GM19438 (cell line): ENCODE measurements at regions not wholly inside any gene's neighbourhood (a gene's known extent, or its start where the extent isn't known, plus 50 kb on each side); places are given as distances from the start of the nearest gene placed in this dataset.

Experiments used
- ATAC-seq: cut with Tn5 transposase; IDR thresholded peaks from one replicate; pipeline ENCODE4 v1.9.1; 2021; ENCODE audit warnings: low read depth; ENCODE audit not compliant: unreplicated experiment

DNA sequence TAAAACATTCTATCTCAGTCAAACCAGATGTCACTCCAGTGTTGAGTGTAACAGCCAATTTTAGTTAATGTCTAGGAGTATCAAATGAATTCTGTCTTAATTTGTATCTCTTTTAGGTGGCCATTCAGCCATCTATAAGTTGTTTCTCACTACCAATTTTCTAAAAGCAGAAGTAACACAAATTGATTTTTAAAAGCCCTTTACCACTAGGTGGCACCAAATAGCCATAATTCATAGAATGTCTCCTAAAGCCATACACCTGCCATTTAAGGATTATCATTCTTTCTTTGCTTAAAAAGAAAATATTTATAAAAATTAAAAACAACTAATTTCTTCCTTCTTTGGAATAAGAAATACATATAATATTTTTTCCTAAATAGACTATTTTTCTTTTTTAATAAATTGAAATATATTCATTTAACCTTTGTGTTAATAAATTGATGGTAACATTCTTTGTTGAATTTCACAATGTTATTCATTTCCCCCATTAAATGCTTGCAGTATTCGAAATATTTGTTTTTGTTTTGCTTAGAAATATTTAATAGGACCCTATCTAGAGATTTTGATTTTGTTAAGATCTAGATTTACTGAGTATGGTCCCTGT lies 107.8 kb upstream of the PPP1R3A start:
- peak; percentile 92 for ATAC-seq

DNA sequence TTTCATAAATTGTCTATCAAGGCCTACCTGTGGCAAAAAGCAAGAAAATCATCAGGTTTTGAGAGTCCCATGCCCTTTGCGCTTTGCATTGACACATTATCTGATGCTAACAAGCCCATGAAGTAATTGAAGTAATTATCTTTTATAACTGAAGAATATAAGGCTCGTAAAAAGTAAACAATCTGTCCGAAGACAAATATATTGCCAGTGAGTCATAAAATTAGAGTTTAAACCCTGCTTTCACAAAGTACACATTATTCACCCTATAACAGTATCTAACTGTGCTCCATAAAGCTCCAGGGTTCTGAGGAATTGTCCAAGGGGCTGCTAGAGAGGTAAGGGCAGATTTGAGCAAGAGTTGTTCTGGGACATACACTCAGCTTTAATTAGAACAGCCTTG lies 102.3 kb upstream of the PPP1R3A start:
- ATAC-seq = no peak

DNA sequence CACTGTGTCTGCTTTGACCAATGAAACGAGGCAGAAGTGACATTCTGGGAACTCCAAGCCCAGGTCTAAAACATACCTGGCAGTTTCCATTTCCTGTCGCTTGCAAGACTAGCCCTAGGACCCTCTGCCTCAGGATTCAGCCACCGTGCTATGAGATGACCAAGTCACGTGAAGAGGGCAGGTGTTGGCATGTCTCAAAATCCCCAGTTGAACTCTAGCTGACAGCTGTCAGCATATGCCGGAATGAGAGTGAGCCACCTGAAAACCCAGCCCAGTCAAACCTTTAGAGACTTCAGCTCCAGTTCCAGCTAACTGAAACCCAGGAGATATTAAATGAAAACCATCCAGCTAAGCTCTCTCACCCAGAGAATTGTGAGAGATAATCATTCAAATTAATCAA lies 89.9 kb upstream of the PPP1R3A start:
- no peak for ATAC-seq

DNA sequence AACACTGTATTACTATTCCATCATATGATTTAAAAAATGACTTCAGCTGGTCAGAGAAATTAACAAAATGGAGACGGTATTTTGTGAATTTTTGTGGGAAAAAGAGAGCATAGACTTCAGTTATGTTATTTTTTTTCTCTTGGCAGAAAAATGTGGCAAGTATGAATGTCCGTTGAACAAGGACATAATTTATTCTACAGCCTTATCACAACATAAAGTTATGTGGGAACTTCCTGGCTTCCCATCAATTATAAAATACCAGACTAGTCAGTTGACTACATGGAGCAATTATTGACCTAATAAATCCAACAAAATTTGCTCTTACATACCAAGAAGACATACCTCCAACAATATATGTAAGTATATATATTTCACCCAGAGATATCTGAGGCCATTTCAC lies 88.6 kb upstream of the PPP1R3A start:
- ATAC-seq = no peak

DNA sequence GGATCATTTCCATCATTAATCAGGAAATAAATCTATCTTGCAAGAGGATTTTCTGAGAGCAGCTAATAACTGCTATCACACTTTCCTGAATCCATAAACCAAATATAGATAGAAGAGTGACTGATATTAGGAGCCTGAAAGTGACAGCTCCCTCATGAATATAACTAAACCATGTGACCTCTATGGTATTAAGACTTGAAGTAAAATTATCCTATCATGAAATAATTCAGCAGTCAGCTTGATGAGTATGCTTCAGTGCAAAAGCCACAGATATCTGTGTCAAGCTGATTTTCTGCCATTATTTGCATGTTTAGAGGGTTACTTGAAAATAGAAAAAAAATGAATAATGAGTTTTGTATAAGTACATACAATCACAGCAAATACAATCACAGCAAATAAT lies 80.1 kb upstream of the PPP1R3A start:
- ATAC-seq = no peak

DNA sequence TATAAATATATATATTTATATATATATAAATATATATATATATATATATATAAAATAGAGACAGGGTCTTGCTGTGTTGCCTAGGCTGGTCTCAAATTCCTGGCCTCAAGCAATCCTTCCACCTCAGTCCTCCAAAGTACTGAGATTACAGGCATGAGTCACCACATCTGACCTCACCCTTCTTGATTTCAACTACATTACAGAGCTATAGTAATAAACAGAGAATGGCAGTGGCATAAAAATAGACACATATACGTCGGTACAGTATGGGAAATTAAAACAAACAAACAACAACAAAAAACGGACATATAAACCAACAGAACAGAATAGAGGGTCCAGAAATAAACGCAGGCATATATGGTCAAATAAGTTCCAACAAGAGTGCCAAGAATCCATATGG lies 77.6 kb upstream of the PPP1R3A start:
- ATAC-seq = no peak

DNA sequence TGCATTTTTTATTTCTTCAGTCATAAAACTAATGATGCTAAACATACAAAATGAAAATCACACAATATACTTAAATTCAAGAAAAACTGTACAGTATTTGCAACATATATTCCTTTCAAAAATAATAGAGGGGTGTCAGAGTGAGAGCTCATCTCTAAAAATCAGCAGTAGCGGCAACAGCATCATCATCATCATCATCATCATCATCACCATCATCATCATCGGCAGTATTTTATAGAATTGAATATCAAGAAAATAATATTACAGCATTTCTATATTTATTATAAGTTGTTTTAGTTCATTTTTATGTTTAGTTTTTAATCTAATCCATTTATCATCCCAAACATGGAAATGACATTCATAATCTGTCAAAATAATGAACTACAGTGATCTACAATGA lies 67.4 kb upstream of the PPP1R3A start:
- ATAC-seq = no peak

DNA sequence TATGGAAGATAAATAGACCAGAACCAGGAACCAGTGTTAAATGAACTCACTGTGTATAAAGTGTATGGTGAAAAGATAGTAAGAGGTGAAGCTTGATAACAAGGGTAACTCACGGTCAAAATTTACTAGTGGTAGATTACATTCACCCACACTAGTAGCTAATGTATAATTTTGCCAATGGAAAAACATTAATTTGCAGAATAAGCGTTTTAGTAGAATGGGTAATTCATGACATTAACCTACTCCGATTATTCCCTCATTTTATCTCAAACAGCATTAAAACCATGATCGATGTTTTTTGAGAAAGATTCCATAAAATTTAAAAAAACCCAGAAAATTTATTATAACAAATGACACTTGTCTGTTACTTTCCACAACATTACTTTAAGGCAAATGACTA lies 57.7 kb upstream of the PPP1R3A start:
- no peak for ATAC-seq

DNA sequence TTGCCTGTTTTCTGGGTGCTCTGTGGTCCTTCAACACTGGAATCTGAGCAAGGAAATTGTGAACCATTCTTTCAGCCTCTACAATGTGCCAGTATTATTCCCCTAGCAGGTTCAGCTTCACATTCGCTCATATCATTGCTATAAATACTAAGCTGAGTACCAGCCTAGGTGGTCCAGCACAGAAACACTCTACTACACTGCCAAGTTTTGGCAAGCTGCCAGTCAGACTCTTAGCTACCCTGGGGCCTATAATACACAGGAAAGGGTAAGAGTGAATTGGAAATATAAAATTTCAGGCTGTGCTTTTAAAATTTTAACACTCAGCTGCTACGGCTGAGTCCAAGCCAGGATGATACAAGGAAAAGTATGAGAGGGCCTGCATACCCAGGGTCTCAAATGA lies 49.9 kb upstream of the PPP1R3A start:
- ATAC-seq = no peak
